WTC11 (cell line): ENCODE measurements at regions not wholly inside any gene's neighbourhood (a gene's known extent, or its start where the extent isn't known, plus 50 kb on each side); places are given as distances from the start of the nearest gene placed in this dataset.

ENCODE experiments used
- ATAC-seq: fragments of 200-7000 bp; cut with Tn5 transposase; 2 replicates; pipeline ENCODE4 v1.10.0; 2021; ENCODE audit warnings: mild to moderate bottlenecking, moderate library complexity
- CTCF ChIA-PET: fragments of 300-600 bp; sonication (Branson Sonifier 250); formaldehyde crosslinking; loops from one replicate; lab custom pipeline; 2021; ENCODE audit warnings: antibody characterized with exemption; lab: Charles Lee
- POLR2A ChIA-PET: fragments of 350-600 bp; sonication (Branson Sonifier 250); formaldehyde crosslinking; loops from one replicate; lab custom pipeline; 2021; ENCODE audit warnings: antibody characterized with exemption; lab: Charles Lee
- DNase-seq: peaks from one replicate; pipeline ENCODE4 v3.0.0; 2021; ENCODE audit warnings: low spot score
- H3K27ac Mint-ChIP-seq: 2 replicates; pipeline ENCODE4 v1.8.0; 2021; ENCODE audit warnings: mixed read lengths
- H3K27me3 Mint-ChIP-seq: 2 replicates; pipeline ENCODE4 v1.8.0; 2021; ENCODE audit warnings: low read depth, mild to moderate bottlenecking, moderate library complexity, mixed read lengths
- H3K36me3 Mint-ChIP-seq: 2 replicates; pipeline ENCODE4 v1.8.0; 2021; ENCODE audit warnings: mixed read lengths
- H3K4me1 Mint-ChIP-seq: 2 replicates; pipeline ENCODE4 v1.8.0; 2022; ENCODE audit warnings: mixed read lengths
- H3K4me3 Mint-ChIP-seq: 2 replicates; pipeline ENCODE4 v1.8.0; 2021; ENCODE audit warnings: mild to moderate bottlenecking, moderate library complexity, mixed read lengths
- H3K9me3 Mint-ChIP-seq: 2 replicates; pipeline ENCODE4 v1.8.0; 2021; ENCODE audit warnings: mixed read lengths
- ATF2 ChIP-seq: sonication (generic); formaldehyde crosslinking; IDR thresholded peaks from 2 replicates; pipeline ENCODE4 v1.8.1; 2022; ENCODE audit warnings: low read depth, missing genetic modification reagents, borderline replicate concordance
- CDX4 ChIP-seq: fragments of 250-450 bp; sonication (Bioruptor Pico); IDR thresholded peaks from 2 replicates; pipeline ENCODE4 v1.9.0; 2021; ENCODE audit warnings: moderate library complexity, mild to moderate bottlenecking, inconsistent platforms, borderline replicate concordance
- CREB1 ChIP-seq: sonication (generic); formaldehyde crosslinking; IDR thresholded peaks from 2 replicates; pipeline ENCODE4 v1.8.0; 2023; ENCODE audit warnings: mild to moderate bottlenecking, missing genetic modification reagents
- ELF4 ChIP-seq: sonication (generic); formaldehyde crosslinking; IDR thresholded peaks from 2 replicates; pipeline ENCODE4 v1.8.1; 2022; ENCODE audit warnings: low read depth, mild to moderate bottlenecking, moderate library complexity, missing genetic modification reagents
- EMX1 ChIP-seq: fragments of 250-450 bp; sonication (Bioruptor Pico); IDR thresholded peaks from 2 replicates; pipeline ENCODE4 v1.8.0; 2021; ENCODE audit warnings: mild to moderate bottlenecking
- FOXJ3 ChIP-seq: sonication (generic); formaldehyde crosslinking; IDR thresholded peaks from 2 replicates; pipeline ENCODE4 v1.9.0; 2021; ENCODE audit warnings: missing genetic modification reagents, mild to moderate bottlenecking, borderline replicate concordance
- GABPB1 ChIP-seq: sonication (generic); formaldehyde crosslinking; IDR thresholded peaks from 2 replicates; pipeline ENCODE4 v1.8.1; 2023; ENCODE audit warnings: mild to moderate bottlenecking, missing genetic modification reagents
- GTF2I ChIP-seq: fragments of 250-450 bp; sonication (Bioruptor Pico); conservative IDR thresholded peaks from 2 replicates; pipeline ENCODE4 v1.4.0; 2021; ENCODE audit warnings: mild to moderate bottlenecking
- HMGXB4 ChIP-seq: sonication (generic); formaldehyde crosslinking; IDR thresholded peaks from 2 replicates; pipeline ENCODE4 v1.8.1; 2023; ENCODE audit warnings: mild to moderate bottlenecking, moderate library complexity, missing genetic modification reagents
- IRF1 ChIP-seq: sonication (generic); formaldehyde crosslinking; IDR thresholded peaks from 2 replicates; pipeline ENCODE4 v1.8.0; 2023; ENCODE audit warnings: missing genetic modification reagents
- JAZF1 ChIP-seq: fragments of 250-450 bp; sonication (Bioruptor Pico); IDR thresholded peaks from 2 replicates; pipeline ENCODE4 v1.9.0; 2021; ENCODE audit warnings: moderate library complexity, mild to moderate bottlenecking, inconsistent platforms
- KAT7 ChIP-seq: sonication (generic); formaldehyde crosslinking; IDR thresholded peaks from 2 replicates; pipeline ENCODE4 v1.8.1; 2023; ENCODE audit warnings: missing genetic modification reagents, mild to moderate bottlenecking, borderline replicate concordance
- NR2C2 ChIP-seq: sonication (generic); formaldehyde crosslinking; IDR thresholded peaks from 2 replicates; pipeline ENCODE4 v1.8.0; 2022; ENCODE audit warnings: mild to moderate bottlenecking, missing genetic modification reagents
- NR3C1 ChIP-seq: sonication (generic); formaldehyde crosslinking; conservative IDR thresholded peaks from 2 replicates; pipeline ENCODE4 v1.8.1; 2023; ENCODE audit warnings: low read depth, mild to moderate bottlenecking, missing genetic modification reagents
- SOX15 ChIP-seq: fragments of 250-450 bp; sonication (Bioruptor Pico); IDR thresholded peaks from 2 replicates; pipeline ENCODE4 v1.9.0; 2021; ENCODE audit warnings: mild to moderate bottlenecking
- STAT6 ChIP-seq: sonication (generic); formaldehyde crosslinking; conservative IDR thresholded peaks from 2 replicates; pipeline ENCODE4 v1.8.1; 2023; ENCODE audit warnings: mild to moderate bottlenecking, low read depth, missing genetic modification reagents, moderate library complexity
- TEAD1 ChIP-seq: sonication (generic); formaldehyde crosslinking; IDR thresholded peaks from 2 replicates; pipeline ENCODE4 v1.8.0; 2022; ENCODE audit warnings: mild to moderate bottlenecking, missing genetic modification reagents
- TEAD4 ChIP-seq: sonication (generic); formaldehyde crosslinking; IDR thresholded peaks from 2 replicates; pipeline ENCODE4 v1.8.0; 2022; ENCODE audit warnings: mild to moderate bottlenecking, missing genetic modification reagents
- ZBTB21 ChIP-seq: sonication (generic); formaldehyde crosslinking; IDR thresholded peaks from 2 replicates; pipeline ENCODE4 v1.8.1; 2023; ENCODE audit warnings: mild to moderate bottlenecking, missing genetic modification reagents, borderline replicate concordance
- ZNF121 ChIP-seq: sonication (generic); formaldehyde crosslinking; IDR thresholded peaks from 2 replicates; pipeline ENCODE4 v1.8.0; 2023; ENCODE audit warnings: missing genetic modification reagents
- ZNF219 ChIP-seq: sonication (generic); formaldehyde crosslinking; IDR thresholded peaks from 2 replicates; pipeline ENCODE4 v1.8.0; 2023; ENCODE audit warnings: missing genetic modification reagents, mild to moderate bottlenecking, borderline replicate concordance
- ZNF317 ChIP-seq: sonication (generic); formaldehyde crosslinking; IDR thresholded peaks from 2 replicates; pipeline ENCODE4 v1.8.1; 2023; ENCODE audit warnings: low read depth, mild to moderate bottlenecking, moderate library complexity, missing genetic modification reagents, borderline replicate concordance
- ZNF532 ChIP-seq: fragments of 250-450 bp; sonication (Bioruptor Pico); IDR thresholded peaks from 2 replicates; pipeline ENCODE4 v1.9.0; 2021; ENCODE audit warnings: mild to moderate bottlenecking, borderline replicate concordance
- ZNF671 ChIP-seq: fragments of 250-450 bp; sonication (Bioruptor Pico); IDR thresholded peaks from 2 replicates; pipeline ENCODE4 v1.8.0; 2021; ENCODE audit warnings: mild to moderate bottlenecking

GRCh38 chr14:61992139-61992538 is 229.9 kb downstream of the SNAPC1 start:
- Mint-ChIP-seq H3K27ac (no peak overlapping the region; the same call in 1 of the 2 replicates), H3K27me3 (no peaks in the 10 kb centered on the region), H3K36me3 (no peaks in the 10 kb centered on the region), H3K4me3 (no peak overlapping the region), H3K4me1 (no peaks in the 10 kb centered on the region), H3K9me3 (no peaks in the 10 kb centered on the region)
- TF ChIP-seq ELF4 = no peak
- no peak for TF ChIP-seq GTF2I (CRISPR knock-in tag)
- no peak for TF ChIP-seq ZNF121
- TF ChIP-seq ATF2 (CRISPR knock-in tag) = no peak
- TF ChIP-seq FOXJ3 (CRISPR knock-in tag) = no peak
- TF ChIP-seq SOX15 (CRISPR knock-in tag) = no peak
- TF ChIP-seq JAZF1 (CRISPR knock-in tag) = no peak
- no peak for TF ChIP-seq ZNF532
- no peak for TF ChIP-seq CDX4 (CRISPR knock-in tag)
- no peak for TF ChIP-seq TEAD4 (CRISPR knock-in tag)
- TF ChIP-seq KAT7 (CRISPR knock-in tag) = no peak
- TF ChIP-seq NR3C1 = no peak
- TF ChIP-seq GABPB1 (CRISPR knock-in tag) = no peak
- no peak for TF ChIP-seq CREB1
- no peak for TF ChIP-seq TEAD1 (CRISPR knock-in tag)
- ATAC-seq (no peak), DNase-seq (no peak)
- CTCF ChIA-PET = no interaction called here
- POLR2A ChIA-PET = no interaction called here

- H3K27ac Mint-ChIP-seq = no peak overlapping the region
- ChIA-PET POLR2A (no interaction called here), CTCF (no interaction called here)
- H3K27me3 Mint-ChIP-seq = no peaks in the 10 kb centered on the region
- ATAC-seq = no peak
- no peaks in the 10 kb centered on the region for H3K9me3 Mint-ChIP-seq
- no peak for DNase-seq
- no peaks in the 10 kb centered on the region for H3K36me3 Mint-ChIP-seq
- H3K4me1 Mint-ChIP-seq = no peaks in the 10 kb centered on the region
- H3K4me3 Mint-ChIP-seq = no peak overlapping the region
- no peak for TF ChIP-seq GABPB1 (CRISPR knock-in tag)
- no peak for TF ChIP-seq EMX1 (CRISPR knock-in tag)
- TF ChIP-seq ZNF671 (CRISPR knock-in tag) = no peak
- no peak for TF ChIP-seq IRF1
- no peak for TF ChIP-seq ZBTB21 (CRISPR knock-in tag)
- TF ChIP-seq ZNF317 = no peak
- no peak for TF ChIP-seq ZNF121
- no peak for TF ChIP-seq NR2C2 (CRISPR knock-in tag)
- no peak for TF ChIP-seq ZNF219
- no peak for TF ChIP-seq HMGXB4 (CRISPR knock-in tag)
- no peak for TF ChIP-seq TEAD1 (CRISPR knock-in tag)
- TF ChIP-seq ATF2 (CRISPR knock-in tag) = no peak
- TF ChIP-seq STAT6 (CRISPR knock-in tag) = no peak
- TF ChIP-seq CREB1 = no peak
Measured at GRCh38 chr14:61992926-61993325, 230.7 kb downstream of the SNAPC1 start.
